Calu3 (cell line): ENCODE measurements at regions not wholly inside any gene's neighbourhood (a gene's known extent, or its start where the extent isn't known, plus 50 kb on each side); places are given as distances from the start of the nearest gene placed in this dataset.
"Not testable (repeated sequence)": the region's sequence is repeated elsewhere in the genome, so short reads cannot be mapped to it uniquely, and the experiment has no call there.

Source experiments
- BruUV-seq: library from RNA; stranded (reverse); fragments of 400-500 nt; replicated peaks from 2 replicates; lab custom pipeline; 2021; lab: Mats Ljungman, UMichigan
- CTCF ChIA-PET: fragments of 300-600 bp; sonication (Branson Sonifier 250); formaldehyde crosslinking; loops from one replicate; lab custom pipeline; 2022; ENCODE audit warnings: antibody characterized with exemption; lab: Charles Lee
- DNase-seq: peaks from one replicate; pipeline ENCODE4 v3.0.0; 2022
- H3K27ac Mint-ChIP-seq: one replicate; pipeline ENCODE4 v1.8.0; 2022; ENCODE audit warnings: mixed read lengths; ENCODE audit not compliant: unreplicated experiment
- H3K27me3 Mint-ChIP-seq: one replicate; pipeline ENCODE4 v1.8.0; 2022; ENCODE audit warnings: mixed read lengths; ENCODE audit not compliant: unreplicated experiment
- H3K36me3 Mint-ChIP-seq: one replicate; pipeline ENCODE4 v1.8.0; 2022; ENCODE audit warnings: mild to moderate bottlenecking, moderate library complexity, mixed read lengths; ENCODE audit not compliant: insufficient read depth, unreplicated experiment
- H3K4me1 Mint-ChIP-seq: one replicate; pipeline ENCODE4 v1.8.0; 2022; ENCODE audit warnings: mild to moderate bottlenecking, low read depth, mixed read lengths; ENCODE audit not compliant: unreplicated experiment
- H3K4me3 Mint-ChIP-seq: one replicate; pipeline ENCODE4 v1.8.0; 2022; ENCODE audit warnings: mild to moderate bottlenecking, low read depth, moderate library complexity, mixed read lengths; ENCODE audit not compliant: unreplicated experiment
- H3K9me3 Mint-ChIP-seq: one replicate; pipeline ENCODE4 v1.8.0; 2022; ENCODE audit warnings: low read depth, mixed read lengths; ENCODE audit not compliant: unreplicated experiment
- CTCF ChIP-seq: fragments of 200-600 bp; IDR thresholded peaks from one replicate; pipeline ENCODE4 v1.8.0; 2022; ENCODE audit warnings: antibody characterized with exemption; ENCODE audit not compliant: unreplicated experiment
- intact Hi-C: fragments of 100-400 bp; cut with micrococcal nuclease; formaldehyde crosslinking; loops from one replicate; pipeline ENCODE4 v1.10.0; 2022; ENCODE audit not compliant: unreplicated experiment

GRCh38 chr1:232123775-232124659, 497.4 kb downstream of the DISC1 start:
- DNase-seq: no peak
- Mint-ChIP-seq H3K4me1 (no peaks in the 10 kb centered on the region), H3K27me3 (no peaks in the 10 kb centered on the region), H3K27ac (no peak overlapping the region), H3K36me3 (no peaks in the 10 kb centered on the region), H3K4me3 (no peak overlapping the region), H3K9me3 (peaks cover 15% of the 10 kb centered on the region)
- TF ChIP-seq CTCF: no peak
- CTCF ChIA-PET: no interaction called here
- no TSS peak for BruUV-seq
- intact Hi-C loops: no loop called here

GRCh38 chr1:232117903-232118302, 491.3 kb downstream of the DISC1 start:
- H3K27ac Mint-ChIP-seq, CTCF ChIA-PET, H3K27me3 Mint-ChIP-seq, H3K36me3 Mint-ChIP-seq, intact Hi-C loops, H3K4me3 Mint-ChIP-seq, H3K4me1 Mint-ChIP-seq, BruUV-seq, DNase-seq: not testable (repeated sequence)
- peaks cover 13% of the 10 kb centered on the region for H3K9me3 Mint-ChIP-seq

- no peak overlapping the region for H3K27ac Mint-ChIP-seq
- H3K27me3 Mint-ChIP-seq: no peaks in the 10 kb centered on the region
- no peaks in the 10 kb centered on the region for H3K36me3 Mint-ChIP-seq
- CTCF ChIA-PET: interaction anchor here (0.7 kb wide), 1 partner anchor 569 kb away, joined by 3 read pairs; no protein-coding TSS in a partner anchor
- H3K4me1 Mint-ChIP-seq: no peaks in the 10 kb centered on the region
- no peak overlapping the region for H3K4me3 Mint-ChIP-seq
- H3K9me3 Mint-ChIP-seq: peaks cover 6% of the 10 kb centered on the region
- no TSS peak for BruUV-seq
- no peak for DNase-seq
- intact Hi-C loops: no loop called here
- TF ChIP-seq CTCF: no peak
Measured at GRCh38 chr1:232114985-232115384, 488.4 kb downstream of the DISC1 start.

GRCh38 chr1:232112076-232112475, 485.5 kb downstream of the DISC1 start:
- CTCF ChIA-PET: no interaction called here
- no peaks in the 10 kb centered on the region for H3K36me3 Mint-ChIP-seq
- DNase-seq: no peak
- no peaks in the 10 kb centered on the region for H3K27me3 Mint-ChIP-seq
- no peak overlapping the region for H3K4me3 Mint-ChIP-seq
- no TSS peak for BruUV-seq
- peaks cover 7% of the 10 kb centered on the region for H3K9me3 Mint-ChIP-seq
- no peaks in the 10 kb centered on the region for H3K4me1 Mint-ChIP-seq
- no peak overlapping the region for H3K27ac Mint-ChIP-seq
- intact Hi-C loops: no loop called here
- no peak for TF ChIP-seq CTCF

GRCh38 chr1:232111611-232112010, 485.0 kb downstream of the DISC1 start:
- CTCF ChIA-PET: no interaction called here
- Mint-ChIP-seq H3K27ac (no peak overlapping the region), H3K4me1 (no peaks in the 10 kb centered on the region), H3K9me3 (peaks cover 7% of the 10 kb centered on the region), H3K4me3 (no peak overlapping the region), H3K36me3 (no peaks in the 10 kb centered on the region), H3K27me3 (no peaks in the 10 kb centered on the region)
- intact Hi-C loops: no loop called here
- TF ChIP-seq CTCF: no peak
- no peak for DNase-seq
- BruUV-seq: no TSS peak
